ENCODE measurements at regions not wholly inside any gene's neighbourhood (a gene's known extent, or its start where the extent isn't known, plus 50 kb on each side); places are given as distances from the start of the nearest gene placed in this dataset.

GRCh38 chr3:21357241-21357640, 393.8 kb downstream of the ZNF385D start:
- H3K4me1 Mint-ChIP-seq: no peaks in the 10 kb centered on the region
- peaks cover 6% of the 10 kb centered on the region for H3K9me3 Mint-ChIP-seq
- H3K4me3 Mint-ChIP-seq: no peak overlapping the region
- no peaks in the 10 kb centered on the region for H3K36me3 Mint-ChIP-seq
- H3K27ac Mint-ChIP-seq: no peak overlapping the region
- CTCF ChIA-PET: no interaction called here
- H3K27me3 Mint-ChIP-seq: no peaks in the 10 kb centered on the region
- no peak for DNase-seq

- no peak for DNase-seq
- Mint-ChIP-seq H3K27ac (no peak overlapping the region), H3K36me3 (no peaks in the 10 kb centered on the region), H3K27me3 (no peaks in the 10 kb centered on the region), H3K4me3 (no peak overlapping the region), H3K4me1 (no peaks in the 10 kb centered on the region), H3K9me3 (peaks cover 9% of the 10 kb centered on the region)
- CTCF ChIA-PET: no interaction called here
These were observed 394.6 kb downstream of the ZNF385D start for GRCh38 chr3:21356402-21356801.

GRCh38 chr3:21345382-21345976, 405.5 kb downstream of the ZNF385D start:
- no peak overlapping the region for H3K4me3 Mint-ChIP-seq
- CTCF ChIA-PET: no interaction called here
- no peaks in the 10 kb centered on the region for H3K36me3 Mint-ChIP-seq
- H3K9me3 Mint-ChIP-seq: peaks cover 5% of the 10 kb centered on the region
- no peaks in the 10 kb centered on the region for H3K4me1 Mint-ChIP-seq
- H3K27me3 Mint-ChIP-seq: no peaks in the 10 kb centered on the region
- no peak overlapping the region for H3K27ac Mint-ChIP-seq
- no peak for DNase-seq

GRCh38 chr3:21331857-21332256, 419.2 kb downstream of the ZNF385D start:
- CTCF ChIA-PET: no interaction called here
- no peak overlapping the region for H3K27ac Mint-ChIP-seq
- H3K36me3 Mint-ChIP-seq: no peaks in the 10 kb centered on the region
- H3K27me3 Mint-ChIP-seq: no peaks in the 10 kb centered on the region
- no peaks in the 10 kb centered on the region for H3K4me1 Mint-ChIP-seq
- DNase-seq: no peak
- H3K4me3 Mint-ChIP-seq: no peak overlapping the region
- H3K9me3 Mint-ChIP-seq: no peaks in the 10 kb centered on the region

GRCh38 chr3:21331321-21331720, 419.7 kb downstream of the ZNF385D start:
- H3K4me3 Mint-ChIP-seq: no peak overlapping the region
- CTCF ChIA-PET: no interaction called here
- no peaks in the 10 kb centered on the region for H3K9me3 Mint-ChIP-seq

GRCh38 chr3:21330293-21330692, 420.7 kb downstream of the ZNF385D start:
- no peak for DNase-seq
- H3K4me3 Mint-ChIP-seq: no peak overlapping the region
- no peak overlapping the region for H3K27ac Mint-ChIP-seq
- CTCF ChIA-PET: no interaction called here
- H3K36me3 Mint-ChIP-seq: no peaks in the 10 kb centered on the region
- no peaks in the 10 kb centered on the region for H3K9me3 Mint-ChIP-seq
- no peaks in the 10 kb centered on the region for H3K4me1 Mint-ChIP-seq
- no peaks in the 10 kb centered on the region for H3K27me3 Mint-ChIP-seq

More at GRCh38 chr3:21331321-21331720, 419.7 kb downstream of the ZNF385D start:
- H3K4me1 Mint-ChIP-seq: no peaks in the 10 kb centered on the region
- no peaks in the 10 kb centered on the region for H3K27me3 Mint-ChIP-seq
- DNase-seq: no peak
- H3K36me3 Mint-ChIP-seq: no peaks in the 10 kb centered on the region
- no peak overlapping the region for H3K27ac Mint-ChIP-seq

- H3K4me1 Mint-ChIP-seq: no peaks in the 10 kb centered on the region
- H3K27me3 Mint-ChIP-seq: no peaks in the 10 kb centered on the region
- no peak overlapping the region for H3K27ac Mint-ChIP-seq
- CTCF ChIA-PET: no interaction called here
- no peak for DNase-seq
- H3K36me3 Mint-ChIP-seq: no peaks in the 10 kb centered on the region
- H3K4me3 Mint-ChIP-seq: no peak overlapping the region
- H3K9me3 Mint-ChIP-seq: no peaks in the 10 kb centered on the region
These were observed 422.2 kb downstream of the ZNF385D start for GRCh38 chr3:21328711-21329390.

- no peaks in the 10 kb centered on the region for H3K4me1 Mint-ChIP-seq
- no peak overlapping the region for H3K27ac Mint-ChIP-seq
- no peaks in the 10 kb centered on the region for H3K36me3 Mint-ChIP-seq
- no peak for DNase-seq
- no peaks in the 10 kb centered on the region for H3K9me3 Mint-ChIP-seq
- H3K4me3 Mint-ChIP-seq: no peak overlapping the region
- no peaks in the 10 kb centered on the region for H3K27me3 Mint-ChIP-seq
- CTCF ChIA-PET: no interaction called here
These were observed 424.1 kb downstream of the ZNF385D start for GRCh38 chr3:21326704-21327475.

GRCh38 chr3:21314688-21315087, 436.3 kb downstream of the ZNF385D start:
- Mint-ChIP-seq H3K9me3 (peaks cover 7% of the 10 kb centered on the region), H3K27ac (no peak overlapping the region), H3K4me3 (no peak overlapping the region), H3K36me3 (no peaks in the 10 kb centered on the region), H3K27me3 (no peaks in the 10 kb centered on the region), H3K4me1 (no peaks in the 10 kb centered on the region)
- no peak for DNase-seq
- CTCF ChIA-PET: no interaction called here

GRCh38 chr3:21310891-21311290, 440.1 kb downstream of the ZNF385D start:
- CTCF ChIA-PET: no interaction called here
- no peak for DNase-seq
- H3K4me1 Mint-ChIP-seq: no peaks in the 10 kb centered on the region
- peaks cover 11% of the 10 kb centered on the region for H3K9me3 Mint-ChIP-seq
- no peak overlapping the region for H3K27ac Mint-ChIP-seq
- H3K4me3 Mint-ChIP-seq: no peak overlapping the region
- H3K36me3 Mint-ChIP-seq: no peaks in the 10 kb centered on the region
- H3K27me3 Mint-ChIP-seq: no peaks in the 10 kb centered on the region

GRCh38 chr3:21310161-21310560, 440.8 kb downstream of the ZNF385D start:
- CTCF ChIA-PET: no interaction called here
- H3K4me1 Mint-ChIP-seq: no peaks in the 10 kb centered on the region
- H3K27me3 Mint-ChIP-seq: no peaks in the 10 kb centered on the region
- H3K27ac Mint-ChIP-seq: no peak overlapping the region
- no peak for DNase-seq
- H3K36me3 Mint-ChIP-seq: no peaks in the 10 kb centered on the region
- H3K9me3 Mint-ChIP-seq: peaks cover 14% of the 10 kb centered on the region
- no peak overlapping the region for H3K4me3 Mint-ChIP-seq

GRCh38 chr3:21297304-21297703, 453.7 kb downstream of the ZNF385D start:
- peaks cover 9% of the 10 kb centered on the region for H3K9me3 Mint-ChIP-seq
- no peaks in the 10 kb centered on the region for H3K27me3 Mint-ChIP-seq
- H3K4me3 Mint-ChIP-seq: no peak overlapping the region
- no peak for DNase-seq
- H3K4me1 Mint-ChIP-seq: no peaks in the 10 kb centered on the region
- H3K27ac Mint-ChIP-seq: no peak overlapping the region
- no peaks in the 10 kb centered on the region for H3K36me3 Mint-ChIP-seq
- CTCF ChIA-PET: no interaction called here

GRCh38 chr3:21294768-21295167, 456.2 kb downstream of the ZNF385D start:
- Mint-ChIP-seq H3K36me3 (no peaks in the 10 kb centered on the region), H3K4me3 (no peak overlapping the region), H3K9me3 (peaks cover 5% of the 10 kb centered on the region), H3K27ac (no peak overlapping the region), H3K4me1 (no peaks in the 10 kb centered on the region), H3K27me3 (no peaks in the 10 kb centered on the region)
- CTCF ChIA-PET: no interaction called here
- DNase-seq: no peak

GRCh38 chr3:21292971-21293370, 458.0 kb downstream of the ZNF385D start:
- Mint-ChIP-seq H3K4me1 (no peaks in the 10 kb centered on the region), H3K27me3 (no peaks in the 10 kb centered on the region), H3K4me3 (no peak overlapping the region), H3K9me3 (peaks cover 2% of the 10 kb centered on the region), H3K27ac (no peak overlapping the region), H3K36me3 (no peaks in the 10 kb centered on the region)
- CTCF ChIA-PET: no interaction called here
- no peak for DNase-seq

- Mint-ChIP-seq H3K9me3 (peaks cover 15% of the 10 kb centered on the region), H3K36me3 (no peaks in the 10 kb centered on the region), H3K27me3 (no peaks in the 10 kb centered on the region)
These were observed 460.5 kb downstream of the ZNF385D start for GRCh38 chr3:21290557-21290956.

More at GRCh38 chr3:21290557-21290956, 460.5 kb downstream of the ZNF385D start:
- H3K4me3 Mint-ChIP-seq: no peak overlapping the region
- H3K27ac Mint-ChIP-seq: no peak overlapping the region
- CTCF ChIA-PET: no interaction called here
- H3K4me1 Mint-ChIP-seq: no peaks in the 10 kb centered on the region
- no peak for DNase-seq

Data from activated naive CD4-positive, alpha-beta T cell treated with anti-CD3 and anti-CD28 coated beads, Interleukin-2, amount 10 ng/mL, durations not matched to agents 7 days and 5 days (primary cell).